ENCODE measurements at regions not wholly inside any gene's neighbourhood (a gene's known extent, or its start where the extent isn't known, plus 50 kb on each side); places are given as distances from the start of the nearest gene placed in this dataset.

DNA sequence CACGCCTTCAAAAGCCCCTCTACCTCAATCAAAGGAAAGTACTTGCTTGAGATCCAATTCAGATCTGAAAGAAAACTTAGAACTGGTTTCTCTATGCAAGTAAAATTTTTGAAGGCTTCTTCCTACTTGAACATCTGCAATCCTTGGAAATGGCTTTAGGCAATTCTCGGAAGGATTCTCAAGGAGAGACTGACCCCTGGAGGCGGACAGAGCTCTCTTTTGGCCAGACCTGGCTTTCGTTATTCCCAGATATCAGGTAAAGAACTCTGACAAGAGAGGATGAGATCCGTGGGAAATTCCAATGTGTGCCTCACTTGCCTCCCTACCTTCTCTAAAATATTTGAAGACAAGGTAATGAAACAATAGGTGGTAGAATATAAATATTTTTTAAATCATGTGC lies 670.3 kb upstream of the FAM241A start:
- TF ChIP-seq, protein P1, sequence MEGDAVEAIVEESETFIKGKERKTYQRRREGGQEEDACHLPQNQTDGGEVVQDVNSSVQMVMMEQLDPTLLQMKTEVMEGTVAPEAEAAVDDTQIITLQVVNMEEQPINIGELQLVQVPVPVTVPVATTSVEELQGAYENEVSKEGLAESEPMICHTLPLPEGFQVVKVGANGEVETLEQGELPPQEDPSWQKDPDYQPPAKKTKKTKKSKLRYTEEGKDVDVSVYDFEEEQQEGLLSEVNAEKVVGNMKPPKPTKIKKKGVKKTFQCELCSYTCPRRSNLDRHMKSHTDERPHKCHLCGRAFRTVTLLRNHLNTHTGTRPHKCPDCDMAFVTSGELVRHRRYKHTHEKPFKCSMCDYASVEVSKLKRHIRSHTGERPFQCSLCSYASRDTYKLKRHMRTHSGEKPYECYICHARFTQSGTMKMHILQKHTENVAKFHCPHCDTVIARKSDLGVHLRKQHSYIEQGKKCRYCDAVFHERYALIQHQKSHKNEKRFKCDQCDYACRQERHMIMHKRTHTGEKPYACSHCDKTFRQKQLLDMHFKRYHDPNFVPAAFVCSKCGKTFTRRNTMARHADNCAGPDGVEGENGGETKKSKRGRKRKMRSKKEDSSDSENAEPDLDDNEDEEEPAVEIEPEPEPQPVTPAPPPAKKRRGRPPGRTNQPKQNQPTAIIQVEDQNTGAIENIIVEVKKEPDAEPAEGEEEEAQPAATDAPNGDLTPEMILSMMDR (IDR thresholded peaks at IDR 0.05) = peak; percentile 52
- TF ChIP-seq ZFX (IDR thresholded peaks at IDR 0.05; ENCODE audit: borderline replicate concordance) = no peak
